GM19468 (cell line): ENCODE measurements at regions not wholly inside any gene's neighbourhood (a gene's known extent, or its start where the extent isn't known, plus 50 kb on each side); places are given as distances from the start of the nearest gene placed in this dataset.

Experiments used
- ATAC-seq: cut with Tn5 transposase; IDR thresholded peaks from one replicate; pipeline ENCODE4 v1.9.1; 2021; ENCODE audit warnings: mild to moderate bottlenecking, moderate library complexity, moderate number of reproducible peaks; ENCODE audit not compliant: unreplicated experiment; ENCODE audit errors: extremely low read depth

GRCh38 chr2:118627156-118627555, 220.3 kb downstream of the EN1 start:
- no peak for ATAC-seq

- no peak for ATAC-seq
These were observed 224.5 kb downstream of the EN1 start for GRCh38 chr2:118622913-118623312.

GRCh38 chr2:118622108-118622507, 225.3 kb downstream of the EN1 start:
- no peak for ATAC-seq

GRCh38 chr2:118618279-118618678, 229.2 kb downstream of the EN1 start:
- ATAC-seq = no peak

- no peak for ATAC-seq
These were observed 231.0 kb downstream of the EN1 start for GRCh38 chr2:118616432-118616831.

- ATAC-seq = no peak
These were observed 232.6 kb downstream of the EN1 start for GRCh38 chr2:118614841-118615271.

- ATAC-seq = no peak
These were observed 233.7 kb downstream of the EN1 start for GRCh38 chr2:118613737-118614136.

GRCh38 chr2:118611691-118612090, 235.8 kb downstream of the EN1 start:
- no peak for ATAC-seq

GRCh38 chr2:118609138-118609537, 238.3 kb downstream of the EN1 start:
- no peak for ATAC-seq

GRCh38 chr2:118607641-118608040, 239.8 kb downstream of the EN1 start:
- no peak for ATAC-seq

- ATAC-seq = no peak
These were observed 242.6 kb downstream of the EN1 start for GRCh38 chr2:118604811-118605210.

GRCh38 chr2:118604371-118604770, 243.1 kb downstream of the EN1 start:
- no peak for ATAC-seq

GRCh38 chr2:118599141-118599540, 248.3 kb downstream of the EN1 start:
- ATAC-seq = no peak

GRCh38 chr2:118596620-118597019, 250.8 kb downstream of the EN1 start:
- no peak for ATAC-seq

- no peak for ATAC-seq
These were observed 254.2 kb downstream of the EN1 start for GRCh38 chr2:118593257-118593656.

- no peak for ATAC-seq
These were observed 256.2 kb downstream of the EN1 start for GRCh38 chr2:118591223-118591622.

GRCh38 chr2:118589721-118590120, 257.7 kb downstream of the EN1 start:
- ATAC-seq = no peak

GRCh38 chr2:118588850-118589249, 258.6 kb downstream of the EN1 start:
- ATAC-seq = no peak

- no peak for ATAC-seq
These were observed 261.1 kb downstream of the EN1 start for GRCh38 chr2:118586312-118586711.

- no peak for ATAC-seq
These were observed 262.6 kb downstream of the EN1 start for GRCh38 chr2:118584877-118585276.

- no peak for ATAC-seq
These were observed 263.2 kb downstream of the EN1 start for GRCh38 chr2:118584062-118584749.

- no peak for ATAC-seq
These were observed 265.4 kb downstream of the EN1 start for GRCh38 chr2:118582058-118582457.
